ENCODE measurements at regions not wholly inside any gene's neighbourhood (a gene's known extent, or its start where the extent isn't known, plus 50 kb on each side); places are given as distances from the start of the nearest gene placed in this dataset.

DNA sequence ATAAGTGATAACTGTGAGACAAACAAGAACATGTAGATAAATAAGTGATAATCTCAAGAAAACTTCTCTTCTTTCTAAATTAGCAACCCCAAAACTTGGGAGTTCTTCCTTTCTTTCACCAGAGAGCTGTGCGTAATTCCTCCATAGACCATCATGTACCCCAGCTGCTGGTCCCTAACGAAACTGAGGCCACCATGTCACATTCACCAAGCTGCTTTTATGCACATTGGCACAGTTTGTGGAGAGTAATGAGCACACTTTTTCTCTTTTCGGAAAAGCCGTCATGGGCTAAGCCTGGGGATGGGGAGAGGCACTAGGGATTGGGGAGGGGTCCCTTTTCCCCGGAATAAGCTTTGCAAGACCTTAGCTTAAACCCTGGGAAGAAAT lies 561.4 kb downstream of the BNC2 start:
- no peak overlapping the region for H3K27ac ChIP-seq
- intact Hi-C loops (cut with DNase I): no loop called here
- no peaks in the 10 kb centered on the region for H3K4me1 ChIP-seq
- TF ChIP-seq, protein P1, sequence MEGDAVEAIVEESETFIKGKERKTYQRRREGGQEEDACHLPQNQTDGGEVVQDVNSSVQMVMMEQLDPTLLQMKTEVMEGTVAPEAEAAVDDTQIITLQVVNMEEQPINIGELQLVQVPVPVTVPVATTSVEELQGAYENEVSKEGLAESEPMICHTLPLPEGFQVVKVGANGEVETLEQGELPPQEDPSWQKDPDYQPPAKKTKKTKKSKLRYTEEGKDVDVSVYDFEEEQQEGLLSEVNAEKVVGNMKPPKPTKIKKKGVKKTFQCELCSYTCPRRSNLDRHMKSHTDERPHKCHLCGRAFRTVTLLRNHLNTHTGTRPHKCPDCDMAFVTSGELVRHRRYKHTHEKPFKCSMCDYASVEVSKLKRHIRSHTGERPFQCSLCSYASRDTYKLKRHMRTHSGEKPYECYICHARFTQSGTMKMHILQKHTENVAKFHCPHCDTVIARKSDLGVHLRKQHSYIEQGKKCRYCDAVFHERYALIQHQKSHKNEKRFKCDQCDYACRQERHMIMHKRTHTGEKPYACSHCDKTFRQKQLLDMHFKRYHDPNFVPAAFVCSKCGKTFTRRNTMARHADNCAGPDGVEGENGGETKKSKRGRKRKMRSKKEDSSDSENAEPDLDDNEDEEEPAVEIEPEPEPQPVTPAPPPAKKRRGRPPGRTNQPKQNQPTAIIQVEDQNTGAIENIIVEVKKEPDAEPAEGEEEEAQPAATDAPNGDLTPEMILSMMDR (IDR thresholded peaks at IDR 0.05): no peak
- H3K27me3 ChIP-seq: no peaks in the 10 kb centered on the region
- H3K4me3 ChIP-seq: no peak overlapping the region
- no peaks in the 10 kb centered on the region for H3K9me3 ChIP-seq
- H3K9ac ChIP-seq (ENCODE audit: low read depth in 2 of 2, low read length in 2 of 2): no peak overlapping the region
- DNase-seq: no peak
- H3K36me3 ChIP-seq: no peaks in the 10 kb centered on the region

DNA sequence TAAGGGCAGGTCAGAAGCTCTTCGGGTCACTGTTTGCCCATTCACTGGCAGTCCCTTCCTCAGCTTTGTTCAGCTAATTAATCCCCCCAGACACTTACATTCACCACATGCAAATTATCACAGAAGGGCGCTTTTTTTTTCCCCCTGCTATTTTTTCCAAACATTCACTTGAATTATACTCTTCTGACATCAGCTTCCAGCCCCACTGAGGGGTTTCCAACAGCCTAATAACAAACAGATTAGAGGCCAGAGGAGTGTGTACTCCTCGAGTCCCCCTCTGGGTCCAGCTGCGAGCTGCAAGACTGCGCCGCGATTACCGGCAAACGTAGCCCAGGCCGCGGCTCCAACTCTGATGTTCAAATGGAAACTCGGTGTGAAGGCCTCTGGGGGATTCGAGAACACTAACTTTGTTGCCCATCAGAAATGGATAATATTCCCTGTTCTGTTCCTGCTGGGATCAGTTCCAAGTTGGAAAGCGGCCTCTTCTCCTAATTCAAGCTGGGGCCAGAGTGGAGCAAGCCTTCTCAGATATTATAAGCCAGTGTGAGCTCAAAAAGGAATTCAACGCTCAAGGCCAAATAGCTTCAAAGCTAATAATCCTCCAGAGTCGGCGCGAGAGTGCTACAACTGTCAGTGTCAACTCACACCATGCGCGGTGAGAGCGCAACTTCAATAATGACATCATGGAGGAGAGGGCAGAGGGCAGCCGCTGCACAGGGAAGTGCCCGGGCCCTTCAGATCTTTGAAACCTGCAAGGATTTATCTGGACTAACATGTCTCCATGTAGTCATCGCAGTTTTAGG lies 560.8 kb downstream of the BNC2 start:
- TF ChIP-seq, protein P1 (IDR thresholded peaks at IDR 0.05): no peak
- H3K36me3 ChIP-seq: no peaks in the 10 kb centered on the region
- H3K4me1 ChIP-seq: no peaks in the 10 kb centered on the region
- no peaks in the 10 kb centered on the region for H3K27me3 ChIP-seq
- intact Hi-C loops (cut with DNase I): no loop called here
- H3K9me3 ChIP-seq: no peaks in the 10 kb centered on the region
- H3K4me3 ChIP-seq: no peak overlapping the region
- H3K27ac ChIP-seq: no peak overlapping the region
- no peak overlapping the region for H3K9ac ChIP-seq (ENCODE audit: low read depth in 2 of 2, low read length in 2 of 2)
- peak; percentile 35 for DNase-seq

DNA sequence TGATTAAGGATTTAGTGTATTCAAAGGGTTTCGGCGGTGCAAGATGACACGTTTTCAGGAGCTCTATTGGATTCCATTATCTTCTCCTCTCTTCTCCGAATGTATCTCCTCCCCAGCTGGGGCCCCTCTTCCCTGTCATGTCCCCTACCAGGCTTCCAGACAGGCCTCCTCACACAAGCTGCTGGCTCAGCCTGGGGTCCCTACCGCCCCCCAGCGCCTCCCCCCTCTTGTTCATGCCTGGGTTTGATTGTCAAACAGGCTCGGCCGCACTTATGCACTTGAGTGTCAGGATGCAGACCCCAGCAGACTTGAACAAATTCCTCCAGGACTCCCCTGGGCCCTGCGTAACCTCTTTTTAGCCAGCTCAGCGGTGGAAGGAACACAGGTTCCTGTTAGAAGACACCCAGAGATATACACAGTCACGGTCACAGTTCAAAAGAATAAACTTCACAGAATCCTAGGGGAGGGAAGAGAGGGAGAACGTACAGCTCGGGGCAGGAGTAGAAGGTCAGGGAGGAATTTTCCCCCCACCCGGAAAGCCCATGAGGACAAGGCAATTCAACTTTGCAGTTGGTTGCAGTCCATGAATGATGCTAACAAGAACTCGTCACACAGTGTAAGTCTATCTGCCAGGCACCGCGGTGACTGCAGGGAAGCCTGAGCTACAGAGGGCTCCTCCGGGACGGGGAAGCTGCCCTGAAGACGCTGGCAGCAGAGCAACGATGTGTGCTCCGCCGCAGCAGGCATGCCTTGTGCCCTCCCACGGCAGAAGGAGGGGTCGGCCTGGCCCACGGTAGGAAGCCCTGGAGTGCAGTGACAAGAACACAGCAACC lies 560.0 kb downstream of the BNC2 start:
- Histone ChIP-seq H3K27ac (no peak overlapping the region), H3K27me3 (no peaks in the 10 kb centered on the region), H3K9ac (ENCODE audit: low read depth in 2 of 2, low read length in 2 of 2) (no peak overlapping the region), H3K36me3 (no peaks in the 10 kb centered on the region), H3K4me1 (no peaks in the 10 kb centered on the region), H3K4me3 (no peak overlapping the region), H3K9me3 (no peaks in the 10 kb centered on the region)
- no peak for DNase-seq
- TF ChIP-seq, protein P1 (IDR thresholded peaks at IDR 0.05): no peak
- intact Hi-C loops (cut with DNase I): no loop called here

DNA sequence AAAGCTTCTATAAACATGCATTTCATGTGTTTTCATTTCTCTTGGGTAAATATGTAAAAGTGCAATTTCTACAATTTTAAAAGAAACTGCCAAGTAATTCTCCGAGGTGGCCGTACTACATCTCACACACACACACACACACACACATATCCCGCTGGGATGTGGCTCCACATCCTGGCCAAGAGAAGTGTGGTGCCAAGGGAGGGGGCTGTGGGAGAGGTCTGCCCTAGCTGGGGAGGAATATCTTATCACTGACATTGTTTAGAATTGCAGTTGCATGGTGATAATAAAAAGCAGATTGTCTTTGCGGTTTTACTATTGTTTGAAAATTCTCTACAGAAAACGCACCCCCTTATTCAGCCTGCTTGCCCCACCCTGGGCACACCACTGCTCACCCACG lies 558.4 kb downstream of the BNC2 start:
- no peaks in the 10 kb centered on the region for H3K4me1 ChIP-seq
- H3K4me3 ChIP-seq: no peak overlapping the region
- no peak overlapping the region for H3K27ac ChIP-seq
- no peak overlapping the region for H3K9ac ChIP-seq (ENCODE audit: low read depth in 2 of 2, low read length in 2 of 2)
- no peak for DNase-seq
- H3K36me3 ChIP-seq: no peaks in the 10 kb centered on the region
- no peaks in the 10 kb centered on the region for H3K27me3 ChIP-seq
- H3K9me3 ChIP-seq: no peaks in the 10 kb centered on the region
- TF ChIP-seq, protein P1 (IDR thresholded peaks at IDR 0.05): no peak
- intact Hi-C loops (cut with DNase I): no loop called here

DNA sequence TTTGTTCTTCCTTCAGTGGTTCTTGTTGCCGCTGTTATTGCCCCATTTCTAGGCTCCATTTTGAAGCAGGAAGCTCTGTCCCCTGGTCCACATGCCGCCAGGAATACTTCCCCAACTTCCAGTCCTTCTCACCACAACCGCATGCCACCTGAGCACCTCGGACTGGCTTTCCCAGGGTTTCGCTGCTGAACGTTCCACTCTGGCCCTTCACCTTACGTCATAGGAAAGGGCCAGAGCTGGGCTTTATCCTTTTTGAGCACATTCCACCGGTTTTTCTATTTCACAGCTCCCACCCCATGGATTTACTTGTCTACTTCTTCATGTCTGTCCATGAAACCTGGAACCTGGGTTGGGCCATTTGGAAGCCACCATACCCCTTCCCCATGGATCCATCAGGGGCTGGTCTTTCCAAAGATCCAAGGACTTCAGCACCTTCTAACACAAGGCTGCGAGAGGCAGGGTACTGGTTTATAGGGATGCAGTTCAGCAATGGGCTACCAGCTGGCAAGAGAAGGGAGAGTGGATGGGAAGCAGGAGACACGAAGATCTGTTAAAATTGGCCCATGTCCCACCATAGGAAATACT lies 557.4 kb downstream of the BNC2 start:
- Histone ChIP-seq H3K27me3 (no peaks in the 10 kb centered on the region), H3K4me3 (no peak overlapping the region), H3K4me1 (no peaks in the 10 kb centered on the region), H3K27ac (no peak overlapping the region), H3K36me3 (no peaks in the 10 kb centered on the region), H3K9me3 (no peaks in the 10 kb centered on the region), H3K9ac (ENCODE audit: low read depth in 2 of 2, low read length in 2 of 2) (no peak overlapping the region)
- intact Hi-C loops (cut with DNase I): no loop called here
- no peak for DNase-seq
- TF ChIP-seq, protein P1 (IDR thresholded peaks at IDR 0.05): no peak
